Left lung (tissue), 4 donors: ENCODE measurements at regions not wholly inside any gene's neighbourhood (a gene's known extent, or its start where the extent isn't known, plus 50 kb on each side); places are given as distances from the start of the nearest gene placed in this dataset.
A peak's percentile ranks its signal among the peaks of the same experiment; 100 is the strongest.

Source experiments
- ATAC-seq: fragments of 200-7000 bp; cut with Tn5 transposase; one replicate; pipeline ENCODE4 v1.9.1; 2020; ENCODE audit warnings: moderate library complexity
- DNase-seq, 4 donors: peaks; one replicate each; pipeline ENCODE4 v3.0.0-alpha.2; 2013 to 2020
- H3K27ac ChIP-seq, 2 donors: fragments of 200-600 bp; sonication (generic) in 1 of 2; one replicate each; pipeline versions ENCODE4 v1.5.0 to v1.8.0; 2020 to 2021
- H3K27me3 ChIP-seq, 2 donors: fragments of 200-600 bp; sonication (generic) in 1 of 2; one replicate each; pipeline versions ENCODE4 v1.5.0 to v1.8.0; 2020 to 2021
- H3K36me3 ChIP-seq, 2 donors: fragments of 200-600 bp; sonication (generic) in 1 of 2; one replicate each; pipeline versions ENCODE4 v1.5.0 to v1.8.0; 2020 to 2021
- H3K4me1 ChIP-seq, 2 donors: fragments of 200-600 bp; one replicate each; pipeline ENCODE4 v1.8.0; 2021
- H3K4me3 ChIP-seq, 2 donors: fragments of 200-600 bp; sonication (generic) in 1 of 2; one replicate each; pipeline versions ENCODE4 v1.5.0 to v1.8.0; 2020 to 2021; ENCODE audit warnings: mild to moderate bottlenecking in 1 of 2
- H3K9me3 ChIP-seq, 2 donors: fragments of 200-600 bp; sonication (generic) in 1 of 2; one replicate each; pipeline versions ENCODE4 v1.5.0 to v1.8.0; 2020 to 2021
- CTCF ChIP-seq, 2 donors: fragments of 200-600 bp; sonication (generic) in 1 of 2; IDR thresholded peaks; one replicate each; pipeline versions ENCODE4 v1.5.0 to v1.8.0; 2021; ENCODE audit warnings: antibody characterized with exemption in 2 of 2
- intact Hi-C, 2 donors: fragments of 100-400 bp; cut with DNase I; formaldehyde crosslinking; loops; one replicate each; pipeline versions ENCODE4 v1.11.2 to v1.14.2; 2022
- donor health status: DM: no; HTN: yes; CAD: no.
- donor health status: DM: no; HTN: no; CAD: no.

GRCh38 chr3:72444656-72445223, 403.5 kb downstream of the SHQ1 start:
- Histone ChIP-seq H3K4me1 (peaks cover 12 to 67% of the 10 kb centered on the region in 2 donors), H3K27me3 (no peaks in the 10 kb centered on the region), H3K36me3 (no peaks in the 10 kb centered on the region), H3K27ac (no peak overlapping the region), H3K9me3 (no peaks in the 10 kb centered on the region), H3K4me3 (peak overlapping the region in 1 of 2 donors; percentile 80)
- ATAC-seq (no peak), DNase-seq (no peak)
- intact Hi-C loops = loop anchor here in 1 of 2 donors (10.0 kb wide), 1 partner anchor 60 kb away; no protein-coding TSS in a partner anchor
- no peak for TF ChIP-seq CTCF (IDR thresholded peaks at IDR 0.05)

- intact Hi-C loops = loop anchor here in 1 of 2 donors (10.0 kb wide), 1 partner anchor 58 kb away; no protein-coding TSS in a partner anchor
- Histone ChIP-seq H3K27me3 (no peaks in the 10 kb centered on the region), H3K4me1 (peaks cover 12 to 87% of the 10 kb centered on the region in 2 donors), H3K9me3 (no peaks in the 10 kb centered on the region), H3K36me3 (peaks cover 0 to 6% of the 10 kb centered on the region in 2 donors), H3K4me3 (no peak overlapping the region), H3K27ac (peak overlapping the region in 1 of 2 donors; percentile 51)
- no peak for DNase-seq
- no peak for TF ChIP-seq CTCF (IDR thresholded peaks at IDR 0.05)
- no peak for ATAC-seq
Observed at GRCh38 chr3:72442759-72443158, 405.5 kb downstream of the SHQ1 start.

GRCh38 chr3:72441284-72441994, 406.8 kb downstream of the SHQ1 start:
- peaks cover 0 to 6% of the 10 kb centered on the region in 2 donors for H3K36me3 ChIP-seq
- H3K4me3 ChIP-seq = no peak overlapping the region
- DNase-seq (no peak), ATAC-seq (no peak)
- H3K27me3 ChIP-seq = no peaks in the 10 kb centered on the region
- intact Hi-C loops = loop anchor here in 1 of 2 donors (10.0 kb wide), 1 partner anchor 57 kb away; no protein-coding TSS in a partner anchor
- H3K27ac ChIP-seq = no peak overlapping the region
- no peaks in the 10 kb centered on the region for H3K9me3 ChIP-seq
- H3K4me1 ChIP-seq = peaks cover 9 to 88% of the 10 kb centered on the region in 2 donors
- TF ChIP-seq CTCF (IDR thresholded peaks at IDR 0.05) = no peak

- Histone ChIP-seq H3K36me3 (peaks cover 0 to 6% of the 10 kb centered on the region in 2 donors), H3K4me3 (no peak overlapping the region), H3K4me1 (peaks cover 9 to 83% of the 10 kb centered on the region in 2 donors), H3K9me3 (no peaks in the 10 kb centered on the region), H3K27ac (no peak overlapping the region), H3K27me3 (no peaks in the 10 kb centered on the region)
- DNase-seq (no peak), ATAC-seq (no peak)
- intact Hi-C loops = loop anchor here in 1 of 2 donors (10.0 kb wide), 1 partner anchor 56 kb away; no protein-coding TSS in a partner anchor
- no peak for TF ChIP-seq CTCF (IDR thresholded peaks at IDR 0.05)
Observed at GRCh38 chr3:72440491-72440890, 407.8 kb downstream of the SHQ1 start.
